K562 (cell line): ENCODE measurements at regions not wholly inside any gene's neighbourhood (a gene's known extent, or its start where the extent isn't known, plus 50 kb on each side); places are given as distances from the start of the nearest gene placed in this dataset.

Source experiments
- ATAC-seq: fragments of 200-7000 bp; cut with Tn5 transposase; 3 replicates; pipeline ENCODE4 v1.9.1; 2020; ENCODE audit warnings: moderate library complexity
- BruUV-seq: library from RNA; stranded (reverse); fragments of 400-500 nt; replicated peaks from 2 replicates; lab custom pipeline; 2021; lab: Mats Ljungman, UMichigan
- CTCF ChIA-PET: fragments of 300-600 bp; formaldehyde crosslinking; extraction: SDS; loops from one replicate; lab custom pipeline; 2021; ENCODE audit warnings: low intra/inter-chr PET ratio; lab: Yijun Ruan, JAX
- POLR2A ChIA-PET: fragments of 300-600, 350-650 bp; sonication (Branson Sonifier 250); formaldehyde crosslinking; extraction: SDS; loops from one replicate; lab custom pipeline; 2021; ENCODE audit warnings: antibody characterized with exemption, inconsistent platforms; lab: Yijun Ruan, JAX
- DNase-seq, 4 experiments: peaks; one replicate each; pipeline versions ENCODE4 v3.0.0 to v3.0.0-alpha.2; 2011 to 2018; ENCODE audit warnings: low spot score in 3 of 4, mixed read lengths in 3 of 4; ENCODE audit errors: extremely low read depth in 1 of 4
- FAIRE-seq: peaks from 2 replicates; lab custom pipeline; 2011; peaks lifted over from hg19 to GRCh38; lab: Jason Lieb, UNC
- H2AFZ ChIP-seq: 2 replicates; pipeline ENCODE4 v1.6.0; 2011; ENCODE audit warnings: low read depth, low read length, control low read depth, inconsistent platforms
- H3K27ac ChIP-seq: fragments of 200-600 bp; 3 replicates; pipeline ENCODE4 v1.8.0; 2011; ENCODE audit warnings: low read depth, mild to moderate bottlenecking, control low read depth, inconsistent platforms, low read length, moderate library complexity, mixed read lengths; ENCODE audit errors: extremely low read depth
- H3K27me3 ChIP-seq, 2 experiments: fragments of 300-600 bp in 1 of 2; 2 replicates in 1 of 2; 3 replicates in 1 of 2; pipeline versions ENCODE4 v1.6.0 to v1.8.0; 2011; ENCODE audit warnings: inconsistent platforms in 2 of 2, low read length in 2 of 2, mild to moderate bottlenecking in 1 of 2, mixed read lengths in 1 of 2, moderate library complexity in 1 of 2; ENCODE audit not compliant: control insufficient read depth in 2 of 2, insufficient read depth in 2 of 2
- H3K36me3 ChIP-seq: fragments of 300-600 bp; 3 replicates; pipeline ENCODE4 v1.8.0; 2011; ENCODE audit warnings: mild to moderate bottlenecking, low read length, inconsistent platforms; ENCODE audit not compliant: control insufficient read depth, insufficient read depth
- H3K4me1 ChIP-seq, 2 experiments: fragments of 200-600 bp in 1 of 2; replicated peaks in 1 of 2; 2 replicates in 1 of 2; 3 replicates in 1 of 2; pipeline versions ENCODE4 v1.5.1 to v1.8.0; 2011; ENCODE audit warnings: inconsistent platforms in 2 of 2, low read length in 2 of 2, mild to moderate bottlenecking in 1 of 2, mixed read lengths in 1 of 2, moderate library complexity in 1 of 2; ENCODE audit not compliant: control insufficient read depth in 2 of 2, insufficient read depth in 2 of 2
- H3K4me2 ChIP-seq: 2 replicates; pipeline ENCODE4 v1.6.1; 2011; ENCODE audit warnings: low read length, control low read depth, inconsistent platforms, mixed read lengths; ENCODE audit not compliant: insufficient read depth
- H3K4me3 ChIP-seq: fragments of 200-600 bp; sonication (generic), shearing (Covaris generic); 2 replicates; pipeline ENCODE4 v1.5.1; 2016; ENCODE audit warnings: control low read depth, inconsistent platforms
- H3K79me2 ChIP-seq: fragments of 200-600 bp; 3 replicates; pipeline ENCODE4 v1.8.0; 2011; ENCODE audit warnings: low read length, inconsistent platforms; ENCODE audit not compliant: control insufficient read depth, insufficient read depth
- H3K9ac ChIP-seq, 2 experiments: 2 replicates each; pipeline versions ENCODE4 v1.6.0 to v1.6.1; 2011; ENCODE audit warnings: low read depth in 2 of 2, low read length in 2 of 2, control low read depth in 1 of 2, inconsistent platforms in 1 of 2, mild to moderate bottlenecking in 1 of 2, mixed read lengths in 1 of 2; ENCODE audit not compliant: insufficient read depth in 1 of 2
- H3K9me1 ChIP-seq: one replicate; pipeline ENCODE4 v1.6.0; 2011; ENCODE audit warnings: inconsistent platforms, mild to moderate bottlenecking, low read length, moderate library complexity; ENCODE audit not compliant: control insufficient read depth, insufficient read depth
- H3K9me3 ChIP-seq: replicated peaks from 2 replicates; pipeline ENCODE4 v1.5.1; 2011; ENCODE audit warnings: low read depth, low read length, inconsistent platforms; ENCODE audit not compliant: control insufficient read depth, insufficient read depth
- H4K20me1 ChIP-seq: replicated peaks from 2 replicates; pipeline ENCODE4 v1.6.1; 2011; ENCODE audit warnings: low read length, inconsistent platforms, mixed read lengths; ENCODE audit not compliant: control insufficient read depth, insufficient read depth
- BRD9 ChIP-seq: fragments of 450-650 bp; IDR thresholded peaks from 2 replicates; pipeline ENCODE4 v1.6.1; 2018; ENCODE audit warnings: low read depth; ENCODE audit not compliant: partially characterized antibody
- CBFA2T3 ChIP-seq: fragments of 450-650 bp; IDR thresholded peaks from 2 replicates; pipeline ENCODE4 v1.6.1; 2017
- CBX8 ChIP-seq: fragments of 200-600 bp; sonication (generic); IDR thresholded peaks from 2 replicates; pipeline ENCODE4 v1.6.1; 2012; ENCODE audit warnings: borderline replicate concordance, mixed run types, low read depth, mild to moderate bottlenecking, moderate library complexity, mixed read lengths, low read length, control low read depth, inconsistent platforms; ENCODE audit not compliant: poor library complexity, severe bottlenecking; ENCODE audit errors: extremely low read depth
- CREBBP ChIP-seq: IDR thresholded peaks from one replicate; pipeline ENCODE4 v1.6.1; 2012; ENCODE audit warnings: low read depth, mild to moderate bottlenecking, control low read depth, inconsistent platforms, low read length
- HNRNPK ChIP-seq: fragments of 200-400 bp; formaldehyde crosslinking; IDR thresholded peaks from one replicate; pipeline ENCODE4 v1.6.1; 2018; ENCODE audit warnings: mild to moderate bottlenecking, low read depth, low read length; ENCODE audit not compliant: poor library complexity, severe bottlenecking
- SMAD1 ChIP-seq: fragments of 150-350 bp; IDR thresholded peaks from 2 replicates; pipeline ENCODE4 v1.6.1; 2014; ENCODE audit warnings: low read length, low read depth; ENCODE audit not compliant: partially characterized antibody
- SMARCB1 ChIP-seq: IDR thresholded peaks from 2 replicates; pipeline ENCODE4 v1.6.1; 2011; ENCODE audit warnings: improper control_type of control experiment, low read depth; ENCODE audit not compliant: insufficient read length
- TAL1 ChIP-seq: fragments of 450-650 bp; IDR thresholded peaks from 2 replicates; pipeline ENCODE4 v1.6.1; 2016; ENCODE audit warnings: mild to moderate bottlenecking
- TCF3 ChIP-seq: sonication (generic); formaldehyde crosslinking; IDR thresholded peaks from 2 replicates; pipeline ENCODE4 v1.4.0; 2020; ENCODE audit warnings: mild to moderate bottlenecking, missing genetic modification reagents
- WGBS: fragments of 100-300 bp; shearing (Covaris generic); methylation state at CpG from one replicate; pipeline ENCODE4 v1.1.6; 2016; ENCODE audit warnings: low coverage, mixed read lengths; ENCODE audit not compliant: insufficient coverage; ENCODE audit errors: missing lambda C conversion rate; 5-methylcytosine and 5-hydroxymethylcytosine counted together
- in situ Hi-C: fragments of 300-500 bp; cut with MboI; formaldehyde crosslinking; loops from 4 replicates; pipeline ENCODE4 v1.15.0; 2018; ENCODE audit warnings: inconsistent platforms, mixed read lengths
- intact Hi-C: fragments of 100-400 bp; cut with micrococcal nuclease; formaldehyde crosslinking; loops from 2 replicates; pipeline ENCODE4 v1.14.2; 2022
- TF ChIP-seq, protein P1 (sequence below), 2 experiments: fragments of 450-650 bp; IDR thresholded peaks; 2 replicates each; pipeline ENCODE4 v1.6.1; 2016; ENCODE audit warnings: mild to moderate bottlenecking in 2 of 2, borderline replicate concordance in 1 of 2, low read depth in 1 of 2, moderate library complexity in 1 of 2

DNA sequence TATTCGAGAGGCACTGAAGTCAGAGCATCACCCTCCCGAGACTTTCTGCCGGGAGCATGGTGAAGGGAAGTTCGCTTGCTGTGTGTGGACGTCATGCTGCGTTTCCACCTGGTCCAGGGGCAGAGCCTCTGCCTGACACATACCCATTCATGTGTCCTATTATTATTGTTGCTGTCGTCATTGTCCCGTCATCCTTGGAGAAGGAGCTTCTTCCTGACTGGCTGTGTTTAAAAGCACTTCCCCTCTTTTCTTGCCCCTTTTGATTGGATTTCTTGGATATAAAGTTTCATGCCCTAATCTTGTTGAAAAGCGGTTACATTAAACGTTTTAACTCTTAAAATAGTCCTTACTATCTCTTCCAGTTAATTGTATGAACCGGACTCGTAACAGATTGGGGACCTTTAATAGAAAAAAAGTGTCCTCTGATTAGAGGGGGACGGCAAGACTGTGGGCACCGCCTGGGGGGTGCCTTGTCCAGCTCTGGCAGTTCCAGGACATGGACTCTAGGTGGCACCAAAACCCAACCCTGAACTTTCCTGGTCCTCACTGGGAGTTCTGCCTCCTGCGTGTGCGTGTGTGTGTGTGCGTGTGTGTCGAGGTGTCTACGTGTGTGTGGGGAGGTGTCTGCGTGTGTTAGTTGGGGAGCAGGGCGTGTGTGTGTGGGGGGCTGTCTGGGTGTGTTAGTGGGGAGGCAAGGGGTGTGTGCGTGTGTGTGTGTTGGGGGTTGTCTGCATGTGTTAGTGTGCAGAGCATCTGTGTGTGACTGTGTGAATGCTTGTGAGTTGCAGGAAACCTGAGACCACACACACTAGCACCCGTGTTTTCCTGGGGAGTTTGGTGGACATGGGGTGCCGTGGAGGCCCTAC lies 133.3 kb upstream of the CIBAR2 start (continued):
- TF ChIP-seq TAL1 (peak; percentile 27; the same call in 1 of the 2 replicates), BRD9 (peak; percentile 52), SMARCB1 (no peak)

DNA sequence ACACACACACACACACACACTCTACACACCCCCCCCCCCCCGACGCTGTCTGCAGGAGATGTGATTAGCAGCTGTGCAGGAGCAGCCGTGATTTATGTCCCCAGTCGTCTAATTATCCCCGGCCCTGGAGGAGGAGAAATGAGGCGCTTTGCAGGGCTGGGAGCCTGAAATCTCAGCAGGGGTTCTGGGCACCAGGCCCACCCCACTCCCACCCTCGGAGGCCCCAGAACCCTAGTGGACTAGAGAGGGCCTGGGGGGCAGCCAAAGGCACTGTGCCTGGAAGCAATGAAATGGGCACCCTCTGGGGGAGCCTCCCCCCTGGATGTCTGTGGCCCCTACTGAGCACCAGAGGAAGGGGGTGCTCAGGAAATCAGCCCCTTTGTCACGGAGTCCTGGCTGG lies 134.2 kb upstream of the CIBAR2 start:
- intact Hi-C loops, result loop anchor here (5.0 kb wide), 1 partner anchor 129 kb away; no protein-coding TSS in a partner anchor
- ATAC-seq (peak; percentile 37; the same call in 1 of the 3 replicates), DNase-seq (no peak), FAIRE-seq (no peak)
- peaks cover 0 to 44% of the 10 kb centered on the region in 2 experiments; a peak in 3 of 5 replicates for H3K4me1 ChIP-seq
- H4K20me1 ChIP-seq, result peaks cover 60% of the 10 kb centered on the region
- no peak overlapping the region for H3K4me2 ChIP-seq
- no peaks in the 10 kb centered on the region for H3K9me3 ChIP-seq
- CTCF ChIA-PET, result interaction anchor here (0.7 kb wide), 1 partner anchor 476 kb away, joined by 7 read pairs; no protein-coding TSS in a partner anchor
- H3K9ac ChIP-seq, result no peak overlapping the region
- H3K36me3 ChIP-seq, result no peaks in the 10 kb centered on the region
- no peak overlapping the region for H2AFZ ChIP-seq
- WGBS, result 1% methylated on average over 8 of the region's 8 CpGs
- H3K27ac ChIP-seq, result no peak overlapping the region
- no peaks in the 10 kb centered on the region for H3K27me3 ChIP-seq
- in situ Hi-C loops, result no loop called here
- POLR2A ChIA-PET, result no interaction called here
- no peaks in the 10 kb centered on the region for H3K79me2 ChIP-seq
- no peak overlapping the region for H3K4me3 ChIP-seq
- no TSS peak for BruUV-seq
- H3K9me1 ChIP-seq, result peaks cover 7% of the 10 kb centered on the region
- no peak for TF ChIP-seq CBX8
- TF ChIP-seq, protein P1, sequence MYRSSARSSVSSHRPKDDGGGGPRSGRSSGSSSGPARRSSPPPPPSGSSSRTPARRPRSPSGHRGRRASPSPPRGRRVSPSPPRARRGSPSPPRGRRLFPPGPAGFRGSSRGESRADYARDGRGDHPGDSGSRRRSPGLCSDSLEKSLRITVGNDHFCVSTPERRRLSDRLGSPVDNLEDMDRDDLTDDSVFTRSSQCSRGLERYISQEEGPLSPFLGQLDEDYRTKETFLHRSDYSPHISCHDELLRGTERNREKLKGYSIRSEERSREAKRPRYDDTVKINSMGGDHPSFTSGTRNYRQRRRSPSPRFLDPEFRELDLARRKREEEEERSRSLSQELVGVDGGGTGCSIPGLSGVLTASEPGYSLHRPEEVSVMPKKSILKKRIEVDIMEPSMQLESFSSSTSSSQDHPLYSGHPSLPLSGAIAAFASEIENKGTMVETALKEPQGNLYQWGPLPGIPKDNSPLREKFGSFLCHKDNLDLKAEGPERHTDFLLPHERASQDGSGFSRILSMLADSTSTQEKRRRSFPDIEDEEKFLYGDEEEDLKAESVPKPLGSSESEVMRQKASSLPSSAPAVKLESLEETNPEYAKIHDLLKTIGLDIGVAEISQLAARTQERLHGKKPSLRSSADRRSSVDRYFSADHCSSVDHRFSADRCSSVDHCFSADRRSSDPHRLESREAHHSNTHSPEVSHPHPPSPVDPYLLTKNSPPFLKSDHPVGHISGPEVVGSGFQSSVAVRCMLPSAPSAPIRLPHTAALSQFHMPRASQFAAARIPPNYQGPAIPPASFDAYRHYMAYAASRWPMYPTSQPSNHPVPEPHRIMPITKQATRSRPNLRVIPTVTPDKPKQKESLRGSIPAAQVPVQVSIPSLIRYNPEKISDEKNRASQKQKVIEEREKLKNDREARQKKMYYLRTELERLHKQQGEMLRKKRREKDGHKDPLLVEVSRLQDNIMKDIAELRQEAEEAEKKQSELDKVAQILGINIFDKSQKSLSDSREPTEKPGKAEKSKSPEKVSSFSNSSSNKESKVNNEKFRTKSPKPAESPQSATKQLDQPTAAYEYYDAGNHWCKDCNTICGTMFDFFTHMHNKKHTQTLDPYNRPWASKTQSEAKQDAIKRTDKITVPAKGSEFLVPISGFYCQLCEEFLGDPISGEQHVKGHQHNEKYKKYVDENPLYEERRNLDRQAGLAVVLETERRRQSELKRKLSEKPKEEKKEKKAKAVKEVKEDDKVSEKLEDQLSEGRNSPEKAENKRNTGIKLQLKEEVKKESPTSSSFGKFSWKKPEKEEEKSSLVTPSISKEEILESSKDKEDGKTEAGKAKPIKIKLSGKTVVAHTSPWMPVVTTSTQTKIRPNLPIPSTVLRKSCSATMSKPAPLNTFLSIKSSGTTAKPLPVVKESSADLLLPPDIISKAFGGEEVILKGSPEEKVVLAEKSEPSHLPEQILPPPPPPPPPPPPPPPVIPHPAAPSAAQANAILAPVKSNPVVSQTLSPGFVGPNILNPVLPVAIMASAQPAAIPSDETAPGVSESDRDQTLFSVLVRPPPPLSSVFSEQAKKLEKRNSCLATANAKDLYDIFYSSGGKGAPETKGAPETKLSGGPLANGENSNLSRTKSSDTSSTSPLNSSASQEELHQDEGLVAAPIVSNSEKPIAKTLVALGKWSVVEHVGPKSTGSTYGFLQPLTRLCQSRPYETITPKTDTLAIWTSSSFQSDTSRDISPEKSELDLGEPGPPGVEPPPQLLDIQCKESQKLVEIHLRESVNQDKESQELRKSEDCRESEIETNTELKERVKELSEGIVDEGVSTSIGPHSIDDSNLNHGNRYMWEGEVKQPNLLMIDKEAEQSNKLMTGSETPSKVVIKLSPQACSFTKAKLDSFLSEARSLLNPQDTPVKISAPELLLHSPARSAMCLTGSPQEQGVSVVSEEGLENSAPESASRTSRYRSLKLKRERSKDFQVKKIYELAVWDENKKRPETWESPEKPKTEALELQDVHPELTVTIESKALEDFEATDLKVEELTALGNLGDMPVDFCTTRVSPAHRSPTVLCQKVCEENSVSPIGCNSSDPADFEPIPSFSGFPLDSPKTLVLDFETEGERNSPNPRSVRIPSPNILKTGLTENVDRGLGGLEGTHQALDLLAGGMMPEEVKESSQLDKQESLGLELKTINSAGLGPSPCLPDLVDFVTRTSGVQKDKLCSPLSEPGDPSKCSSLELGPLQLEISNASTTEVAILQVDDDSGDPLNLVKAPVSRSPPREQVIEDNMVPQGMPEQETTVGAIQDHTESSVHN (IDR thresholded peaks at IDR 0.05; ENCODE audit: borderline replicate concordance in 1 of 2, low read depth in 1 of 2), result no peak
- no peak for TF ChIP-seq CREBBP
- TF ChIP-seq HNRNPK, result no peak
- TF ChIP-seq TCF3 (CRISPR knock-in tag), result peak; percentile 31; the same call in 1 of the 2 replicates
- no peak for TF ChIP-seq SMAD1
- TF ChIP-seq CBFA2T3, result peak; percentile 60
